Effector memory CD8-positive, alpha-beta T cell (primary cell): ENCODE measurements at regions not wholly inside any gene's neighbourhood (a gene's known extent, or its start where the extent isn't known, plus 50 kb on each side); places are given as distances from the start of the nearest gene placed in this dataset.
"Not testable (repeated sequence)": the region's sequence is repeated elsewhere in the genome, so short reads cannot be mapped to it uniquely, and the experiment has no call there.

ENCODE experiments used
- ATAC-seq: fragments of 150-1000 bp; cut with Tn5 transposase; replicated peaks from 2 replicates; pipeline ENCODE4 v1.10.0; 2021; ENCODE audit warnings: mild to moderate bottlenecking, moderate library complexity
- DNase-seq, 3 experiments: peaks; one replicate each; pipeline ENCODE4 v3.0.0; 2021
- H3K27ac Mint-ChIP-seq, 2 donors: one replicate each; pipeline ENCODE4 v1.8.0; 2022; ENCODE audit warnings: mild to moderate bottlenecking in 2 of 2, mixed read lengths in 2 of 2, moderate library complexity in 2 of 2
- H3K27me3 Mint-ChIP-seq, 2 donors: one replicate each; pipeline ENCODE4 v1.8.0; 2022; ENCODE audit warnings: mixed read lengths in 2 of 2
- H3K36me3 Mint-ChIP-seq: one replicate; pipeline ENCODE4 v1.8.0; 2022; ENCODE audit warnings: mild to moderate bottlenecking, moderate library complexity, mixed read lengths; ENCODE audit not compliant: insufficient read depth
- H3K4me1 Mint-ChIP-seq, 2 donors: one replicate each; pipeline ENCODE4 v1.8.0; 2022; ENCODE audit warnings: low read depth in 2 of 2, mixed read lengths in 2 of 2
- H3K4me3 Mint-ChIP-seq, 2 donors: one replicate each; pipeline ENCODE4 v1.8.0; 2022; ENCODE audit warnings: mild to moderate bottlenecking in 2 of 2, mixed read lengths in 2 of 2, moderate library complexity in 2 of 2
- H3K9me3 Mint-ChIP-seq, 2 donors: one replicate each; pipeline ENCODE4 v1.8.0; 2022; ENCODE audit warnings: mixed read lengths in 2 of 2

DNA sequence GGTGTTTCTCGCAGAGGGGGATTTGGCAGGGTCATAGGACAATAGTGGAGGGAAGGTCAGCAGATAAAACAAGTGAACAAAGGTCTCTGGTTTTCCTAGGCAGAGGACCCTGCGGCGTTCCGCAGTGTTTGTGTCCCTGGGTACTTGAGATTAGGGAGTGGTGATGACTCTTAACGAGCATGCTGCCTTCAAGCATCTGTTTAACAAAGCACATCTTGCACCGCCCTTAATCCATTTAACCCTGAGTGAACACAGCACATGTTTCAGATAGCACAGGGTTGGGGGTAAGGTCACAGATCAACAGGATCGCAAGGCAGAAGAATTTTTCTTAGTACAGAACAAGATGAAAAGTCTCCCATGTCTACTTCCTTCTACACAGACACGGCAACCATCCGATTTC, 75.6 kb upstream of the SOD1 start:
- not testable (repeated sequence) for DNase-seq, H3K36me3 Mint-ChIP-seq, ATAC-seq, H3K4me1 Mint-ChIP-seq, H3K4me3 Mint-ChIP-seq, H3K9me3 Mint-ChIP-seq, H3K27ac Mint-ChIP-seq
- peaks cover 8 to 13% of the 10 kb centered on the region in 2 donors for H3K27me3 Mint-ChIP-seq

DNA sequence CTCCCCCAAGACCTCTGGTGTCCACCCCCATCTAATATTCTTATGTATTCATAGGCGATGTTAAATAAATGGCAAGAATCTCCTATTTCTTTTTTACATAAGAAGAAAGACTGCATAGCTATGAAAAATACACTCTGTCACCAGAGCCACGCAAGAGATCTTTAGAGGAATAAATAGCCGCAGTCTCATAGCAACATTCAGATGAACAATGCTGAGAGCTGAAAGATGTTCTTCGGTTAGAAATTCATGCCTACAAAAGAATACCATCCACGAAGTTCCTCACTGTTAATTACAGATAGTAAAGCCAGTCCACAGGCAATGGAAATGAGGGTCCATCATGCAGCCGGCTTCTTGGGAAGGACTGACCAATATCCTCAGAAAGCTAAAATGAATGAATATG, 76.0 kb upstream of the SOD1 start:
- no peaks in the 10 kb centered on the region for H3K9me3 Mint-ChIP-seq
- no peaks in the 10 kb centered on the region for H3K36me3 Mint-ChIP-seq
- no peak overlapping the region for H3K4me3 Mint-ChIP-seq
- H3K4me1 Mint-ChIP-seq = peaks cover 0 to 1% of the 10 kb centered on the region in 2 donors
- H3K27me3 Mint-ChIP-seq = peaks cover 8 to 13% of the 10 kb centered on the region in 2 donors
- ATAC-seq (no peak), DNase-seq (no peak)
- no peak overlapping the region for H3K27ac Mint-ChIP-seq

DNA sequence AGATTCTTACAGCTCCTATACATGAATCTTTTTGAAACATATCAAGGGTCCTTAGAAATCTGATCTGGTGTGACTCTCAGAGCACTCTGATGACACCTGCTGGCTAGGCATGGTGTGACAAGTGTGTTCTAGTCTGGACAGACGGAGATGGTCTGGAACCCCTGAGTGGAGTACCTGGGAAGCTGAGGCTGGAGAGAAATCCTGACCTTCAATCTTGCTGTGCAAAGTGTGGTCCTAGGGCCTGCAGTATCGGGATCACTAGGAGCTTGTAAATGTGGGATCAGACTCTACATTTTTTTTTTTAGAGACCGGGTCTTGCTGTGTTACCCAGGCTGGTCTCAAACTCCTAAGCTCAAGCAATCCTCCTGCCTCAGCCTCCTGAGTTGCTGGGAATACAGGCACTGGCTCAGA, 78.6 kb upstream of the SOD1 start:
- peak; percentile 57 to 63 (median 59) for DNase-seq
- Mint-ChIP-seq H3K27ac (no peak overlapping the region), H3K4me3 (no peak overlapping the region), H3K36me3 (no peaks in the 10 kb centered on the region), H3K27me3 (peaks cover 0 to 11% of the 10 kb centered on the region in 2 donors), H3K9me3 (no peaks in the 10 kb centered on the region), H3K4me1 (peaks cover 0 to 1% of the 10 kb centered on the region in 2 donors)
- ATAC-seq = peak; percentile 68

DNA sequence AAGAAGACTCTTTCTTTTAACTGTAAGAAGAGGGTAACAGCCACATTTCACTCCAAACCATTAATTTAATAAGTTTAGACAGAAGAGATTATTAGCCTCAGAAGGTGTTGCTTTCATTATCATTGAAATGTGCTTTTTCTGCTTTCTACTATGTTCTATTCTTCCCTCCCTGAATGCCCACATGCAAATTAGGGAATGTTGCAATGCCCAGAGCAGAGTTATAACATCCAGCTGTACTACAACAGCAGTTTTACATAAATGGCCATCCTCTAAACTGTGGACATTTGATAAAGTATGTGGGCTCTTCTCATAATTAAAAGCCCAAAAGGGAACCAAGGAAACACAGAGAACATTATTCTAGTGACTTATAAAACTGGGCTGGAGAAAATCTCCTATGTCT, 82.2 kb upstream of the SOD1 start:
- Mint-ChIP-seq H3K36me3 (no peaks in the 10 kb centered on the region), H3K27me3 (peaks cover 0 to 7% of the 10 kb centered on the region in 2 donors)
- ATAC-seq = no peak

DNA sequence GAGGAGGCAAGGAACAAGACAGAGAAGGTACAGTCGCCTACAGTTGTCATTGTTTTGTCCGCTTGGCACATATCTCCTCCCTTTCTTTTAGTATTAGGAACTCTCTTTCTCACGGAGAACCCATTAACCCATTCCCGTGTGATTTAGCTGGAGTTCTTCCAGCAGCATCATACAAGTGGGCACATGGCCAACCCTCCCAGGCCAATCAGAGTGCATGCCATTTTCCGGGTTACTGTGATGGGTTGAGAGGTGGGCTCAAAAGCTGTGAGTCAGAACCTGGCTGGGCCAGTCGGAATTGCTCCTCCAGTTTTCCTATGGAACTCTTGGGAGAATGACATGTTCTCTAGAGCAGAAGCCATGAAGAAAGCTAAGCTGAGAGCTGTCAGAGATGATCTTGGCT, 83.1 kb upstream of the SOD1 start:
- no peak overlapping the region for H3K27ac Mint-ChIP-seq
- H3K9me3 Mint-ChIP-seq = no peaks in the 10 kb centered on the region
- no peak overlapping the region for H3K4me3 Mint-ChIP-seq
- peaks cover 0 to 1% of the 10 kb centered on the region in 2 donors for H3K4me1 Mint-ChIP-seq
- no peaks in the 10 kb centered on the region for H3K36me3 Mint-ChIP-seq
- ATAC-seq (no peak), DNase-seq (no peak)
- peaks cover 0 to 12% of the 10 kb centered on the region in 2 donors for H3K27me3 Mint-ChIP-seq

More for the DNA sequence above, 82.2 kb upstream of the SOD1 start:
- Mint-ChIP-seq H3K27ac (no peak overlapping the region), H3K4me1 (peaks cover 0 to 1% of the 10 kb centered on the region in 2 donors), H3K4me3 (no peak overlapping the region), H3K9me3 (no peaks in the 10 kb centered on the region)
- DNase-seq = no peak

DNA sequence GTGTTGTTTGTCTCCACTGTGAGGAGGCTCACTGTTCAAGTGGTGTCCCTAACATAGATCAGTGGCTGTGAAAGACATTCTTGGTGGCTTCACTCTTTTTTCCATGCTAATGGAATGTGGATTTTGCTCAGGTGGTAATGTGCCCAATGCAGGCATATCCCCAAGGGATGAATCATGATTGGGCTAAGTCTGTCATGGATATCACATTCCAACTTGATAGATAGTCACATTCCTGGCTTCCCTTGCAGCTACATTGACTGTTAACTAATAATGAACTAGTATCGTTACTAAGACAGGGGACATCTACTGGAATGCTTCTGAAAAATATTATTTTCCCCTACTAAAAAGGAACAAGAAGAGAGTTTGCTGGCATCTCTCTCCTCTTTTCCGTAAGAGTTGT, 86.3 kb upstream of the SOD1 start:
- no peak overlapping the region for H3K4me3 Mint-ChIP-seq
- no peak for ATAC-seq

DNA sequence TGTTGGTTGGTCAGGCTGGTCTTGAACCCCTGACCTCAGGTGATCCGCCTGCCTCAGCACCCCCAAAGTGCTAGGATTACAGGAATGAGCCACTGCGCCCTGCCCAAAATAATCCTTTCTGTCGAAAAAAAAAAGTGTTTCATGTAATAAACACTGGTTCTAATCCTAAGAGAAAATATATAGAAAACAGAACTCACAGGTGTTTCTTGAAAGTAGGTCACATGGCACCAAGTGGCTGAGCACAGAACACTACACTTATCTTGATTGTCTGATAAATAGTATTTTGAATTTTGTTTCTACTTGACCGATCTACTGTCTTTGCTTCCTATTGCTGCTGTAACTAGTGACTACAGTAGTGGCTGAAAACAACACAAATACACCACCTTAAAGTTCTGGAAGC, 87.6 kb upstream of the SOD1 start:
- DNase-seq (no peak), ATAC-seq (no peak)
- no peaks in the 10 kb centered on the region for H3K36me3 Mint-ChIP-seq
- no peak overlapping the region for H3K27ac Mint-ChIP-seq
- no peaks in the 10 kb centered on the region for H3K4me1 Mint-ChIP-seq
- no peaks in the 10 kb centered on the region for H3K9me3 Mint-ChIP-seq
- H3K27me3 Mint-ChIP-seq = peaks cover 0 to 6% of the 10 kb centered on the region in 2 donors
- H3K4me3 Mint-ChIP-seq = no peak overlapping the region

More for the DNA sequence above, 86.3 kb upstream of the SOD1 start:
- Mint-ChIP-seq H3K9me3 (no peaks in the 10 kb centered on the region), H3K4me1 (no peaks in the 10 kb centered on the region), H3K27ac (no peak overlapping the region), H3K27me3 (peaks cover 0 to 12% of the 10 kb centered on the region in 2 donors), H3K36me3 (no peaks in the 10 kb centered on the region)
- no peak for DNase-seq

DNA sequence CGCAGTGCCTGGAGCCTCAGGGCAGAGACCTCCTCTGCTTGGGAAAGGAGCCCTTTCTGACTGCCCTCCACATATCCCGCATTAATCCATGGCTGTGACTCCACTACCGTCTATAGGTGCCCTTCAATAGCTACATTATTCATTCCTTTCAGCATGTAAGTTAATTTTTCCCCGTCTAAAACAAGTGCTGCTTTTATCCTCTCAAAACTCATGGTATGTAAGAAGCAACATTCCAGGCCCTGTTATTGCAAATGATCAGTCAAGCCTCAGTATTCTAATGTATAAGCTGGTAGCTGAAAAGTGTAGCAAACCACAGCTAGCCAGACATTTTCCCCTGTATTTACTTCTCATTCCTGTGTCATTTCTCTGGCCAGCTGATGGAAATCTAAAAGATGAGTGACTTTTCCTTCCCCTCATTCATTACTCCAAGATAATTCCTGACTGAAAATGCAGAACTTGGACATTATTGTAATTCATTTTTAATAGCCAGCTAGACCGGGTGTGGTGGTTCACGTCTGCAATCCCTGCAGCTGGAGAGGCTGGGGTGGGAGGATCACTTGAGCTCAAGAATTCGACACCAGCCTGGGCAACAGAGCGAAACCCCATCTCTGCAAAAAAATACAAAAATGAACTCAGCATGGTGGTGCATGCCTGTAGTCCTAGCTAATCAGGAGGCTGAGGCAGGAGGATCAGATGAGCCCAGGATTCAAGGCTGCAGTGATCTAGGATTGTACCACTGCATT, 88.5 kb upstream of the SOD1 start:
- H3K9me3 Mint-ChIP-seq = no peaks in the 10 kb centered on the region
- DNase-seq (no peak), ATAC-seq (no peak)
- no peak overlapping the region for H3K4me3 Mint-ChIP-seq
- peaks cover 0 to 6% of the 10 kb centered on the region in 2 donors for H3K27me3 Mint-ChIP-seq
- no peaks in the 10 kb centered on the region for H3K4me1 Mint-ChIP-seq
- peaks cover 3% of the 10 kb centered on the region for H3K36me3 Mint-ChIP-seq
- H3K27ac Mint-ChIP-seq = no peak overlapping the region

DNA sequence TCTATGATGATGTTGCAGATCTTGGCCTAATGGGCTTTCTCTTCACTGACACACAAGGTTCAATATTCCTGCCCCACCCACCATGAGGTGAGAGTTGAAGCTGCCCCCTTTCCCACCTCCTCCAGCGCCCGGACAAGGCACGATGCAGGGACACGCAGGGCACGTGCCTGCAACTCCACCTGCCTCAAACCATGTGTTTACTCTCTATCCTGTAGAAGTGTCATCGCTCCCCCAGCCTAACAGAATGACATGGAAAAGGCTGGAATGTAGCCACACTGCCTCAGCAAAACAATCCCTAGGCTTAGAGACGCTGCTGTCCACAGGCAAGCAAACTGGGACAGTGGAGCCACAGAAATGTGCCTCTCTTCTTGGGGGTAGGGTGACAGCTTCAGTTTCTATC, 92.9 kb upstream of the SOD1 start:
- DNase-seq = no peak
- H3K36me3 Mint-ChIP-seq = peaks cover 3% of the 10 kb centered on the region
- no peaks in the 10 kb centered on the region for H3K4me1 Mint-ChIP-seq
- no peak overlapping the region for H3K4me3 Mint-ChIP-seq
- no peak for ATAC-seq
- no peaks in the 10 kb centered on the region for H3K9me3 Mint-ChIP-seq
- H3K27me3 Mint-ChIP-seq = no peaks in the 10 kb centered on the region
- no peak overlapping the region for H3K27ac Mint-ChIP-seq

DNA sequence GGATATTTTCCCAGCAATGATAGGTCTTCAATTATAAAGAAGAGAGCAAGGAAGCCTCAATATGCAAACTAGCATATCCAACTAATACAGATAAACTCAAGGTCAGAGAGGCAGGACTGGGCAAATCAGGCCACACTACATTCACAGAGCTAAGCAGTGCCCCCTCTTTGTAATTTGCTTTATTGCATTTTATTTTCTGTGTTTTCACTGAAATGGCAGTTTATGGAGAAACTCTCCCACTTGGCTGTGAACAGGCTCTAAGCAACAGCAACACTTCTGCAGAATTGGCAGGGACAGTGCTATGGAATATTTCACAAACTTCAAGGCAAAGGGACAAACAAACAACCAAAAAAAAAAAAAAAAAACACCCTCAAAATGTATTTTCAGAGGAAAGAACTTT, 93.4 kb upstream of the SOD1 start:
- Mint-ChIP-seq H3K27me3 (no peaks in the 10 kb centered on the region), H3K4me1 (no peaks in the 10 kb centered on the region), H3K4me3 (no peak overlapping the region), H3K9me3 (no peaks in the 10 kb centered on the region), H3K36me3 (peaks cover 3% of the 10 kb centered on the region), H3K27ac (no peak overlapping the region)
- no peak for ATAC-seq
- DNase-seq = no peak

DNA sequence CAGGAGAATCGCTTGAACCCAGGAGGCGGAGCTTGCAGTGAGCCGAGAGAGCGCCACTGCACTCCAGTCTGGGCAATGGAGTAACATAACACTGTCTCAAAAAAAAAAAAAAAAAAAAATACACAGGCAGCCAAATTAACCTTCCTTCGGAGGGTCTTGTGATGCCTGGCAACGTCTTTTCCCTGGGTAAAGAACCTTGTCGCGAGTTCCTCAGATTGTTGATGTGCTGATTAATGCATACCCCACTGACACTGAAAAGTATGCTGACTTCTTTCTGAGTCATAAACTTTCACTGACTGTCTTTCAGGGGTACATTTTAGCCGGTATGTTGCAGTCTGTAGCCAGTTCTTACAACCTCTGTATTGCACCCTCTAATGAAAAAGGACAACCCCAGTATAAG, 95.1 kb upstream of the SOD1 start:
- Mint-ChIP-seq H3K4me1 (peaks cover 4 to 5% of the 10 kb centered on the region in 2 donors), H3K27me3 (peaks cover 9 to 14% of the 10 kb centered on the region in 2 donors), H3K4me3 (no peak overlapping the region), H3K36me3 (peaks cover 3% of the 10 kb centered on the region), H3K9me3 (no peaks in the 10 kb centered on the region), H3K27ac (no peak overlapping the region)
- no peak for DNase-seq
- ATAC-seq = no peak

DNA sequence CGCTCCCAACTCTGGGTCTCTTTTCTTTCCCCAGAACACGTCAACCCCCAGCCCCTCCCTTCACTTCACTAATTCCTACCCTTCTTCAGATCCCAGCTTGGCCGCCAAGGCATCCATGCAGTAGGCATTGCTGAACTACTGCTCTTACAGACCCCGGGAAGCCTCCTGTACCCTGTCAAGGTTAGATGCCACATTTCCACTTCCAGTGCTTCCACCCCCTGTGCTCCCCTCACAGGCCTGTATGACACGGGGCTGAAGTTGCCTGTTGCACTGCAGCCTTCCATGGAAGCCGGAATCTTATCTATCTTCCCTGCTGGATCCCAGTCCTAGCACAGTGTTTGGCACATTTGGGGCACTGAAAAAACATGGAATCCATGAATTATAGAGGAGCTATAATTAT, 99.0 kb upstream of the SOD1 start:
- ATAC-seq = no peak
- H3K4me3 Mint-ChIP-seq = peak overlapping the region; percentile 74 to 79
- H3K36me3 Mint-ChIP-seq = peaks cover 4% of the 10 kb centered on the region
- no peak for DNase-seq
- H3K27me3 Mint-ChIP-seq = peaks cover 29 to 38% of the 10 kb centered on the region in 2 donors
- no peak overlapping the region for H3K27ac Mint-ChIP-seq
- H3K4me1 Mint-ChIP-seq = peaks cover 4 to 7% of the 10 kb centered on the region in 2 donors
- H3K9me3 Mint-ChIP-seq = no peaks in the 10 kb centered on the region

DNA sequence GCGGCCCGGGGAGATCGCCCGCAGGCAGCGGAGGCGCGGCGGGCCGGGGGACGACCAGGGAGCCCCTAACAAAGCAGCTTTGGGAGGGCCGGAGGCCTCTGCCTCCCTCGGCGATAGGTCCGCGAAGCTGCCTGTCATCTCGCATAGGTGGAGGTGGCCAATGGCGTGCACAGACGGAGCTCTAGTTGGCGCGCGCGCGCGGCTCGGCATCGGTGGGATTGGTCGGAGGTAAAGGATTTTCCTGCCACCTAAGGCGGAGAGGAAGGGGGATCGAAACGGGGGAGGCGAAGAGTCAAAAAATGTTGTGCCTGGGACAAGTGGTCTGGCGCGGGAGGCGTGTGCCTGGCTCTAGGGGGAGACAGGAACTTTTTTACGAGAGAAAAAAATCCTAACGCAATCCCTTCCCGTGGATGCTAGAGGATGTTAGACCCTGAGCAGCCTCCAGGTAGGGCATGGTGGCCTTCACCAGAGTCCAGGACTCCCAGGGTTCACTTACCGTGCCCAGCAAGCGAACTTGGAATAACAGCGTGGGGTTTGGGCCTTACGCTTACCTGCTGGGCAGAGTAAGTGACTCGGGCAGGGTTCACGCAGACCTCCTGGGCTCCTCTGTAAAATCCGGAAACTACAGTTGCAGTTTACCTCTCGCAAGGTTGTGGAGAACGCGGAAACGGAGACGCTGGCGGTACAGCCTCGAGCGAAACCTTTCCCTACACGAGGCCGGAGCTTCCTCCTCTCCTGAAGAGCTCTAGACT, 99.9 kb upstream of the SOD1 start:
- ATAC-seq (peak; percentile 78), DNase-seq (peak; percentile 54 to 71 (median 70))
- Mint-ChIP-seq H3K4me3 (peak overlapping the region; percentile 74 to 79), H3K27me3 (peaks cover 39 to 47% of the 10 kb centered on the region in 2 donors), H3K27ac (no peak overlapping the region), H3K36me3 (peaks cover 4% of the 10 kb centered on the region), H3K4me1 (peaks cover 4 to 9% of the 10 kb centered on the region in 2 donors), H3K9me3 (no peaks in the 10 kb centered on the region)

DNA sequence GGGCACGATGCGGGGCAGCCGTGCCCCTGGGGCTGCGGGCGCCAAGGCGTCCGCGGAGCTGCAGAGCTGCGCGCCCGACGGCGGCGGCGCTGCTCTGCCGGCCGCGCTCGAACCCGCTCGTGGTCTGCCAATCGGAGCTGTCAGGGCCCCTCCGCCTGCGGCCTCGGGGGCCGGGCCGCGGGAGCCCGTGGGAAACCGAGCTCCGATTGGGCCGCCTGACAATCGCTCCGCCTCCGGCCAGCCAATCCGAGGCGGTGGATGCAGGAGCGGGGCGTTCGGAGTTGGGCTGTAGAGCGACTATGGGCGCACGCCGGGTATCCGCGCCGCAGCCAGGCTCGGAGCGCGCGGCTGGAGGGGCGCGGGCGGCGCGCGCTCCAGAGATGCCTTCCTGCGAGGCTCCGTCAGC, 100.5 kb upstream of the SOD1 start:
- peaks cover 4 to 9% of the 10 kb centered on the region in 2 donors for H3K4me1 Mint-ChIP-seq

More for the DNA sequence above, 100.5 kb upstream of the SOD1 start:
- peaks cover 4% of the 10 kb centered on the region for H3K36me3 Mint-ChIP-seq
- peaks cover 45 to 53% of the 10 kb centered on the region in 2 donors for H3K27me3 Mint-ChIP-seq
- ATAC-seq (peak; percentile 86), DNase-seq (peak; percentile 48 to 68 (median 63))
- H3K27ac Mint-ChIP-seq = no peak overlapping the region
- H3K9me3 Mint-ChIP-seq = no peaks in the 10 kb centered on the region
- peak overlapping the region; percentile 74 to 79 for H3K4me3 Mint-ChIP-seq
